HG03025 (cell line): ENCODE measurements at regions not wholly inside any gene's neighbourhood (a gene's known extent, or its start where the extent isn't known, plus 50 kb on each side); places are given as distances from the start of the nearest gene placed in this dataset.
"Not testable (repeated sequence)": the region's sequence is repeated elsewhere in the genome, so short reads cannot be mapped to it uniquely, and the experiment has no call there.

Experiments used
- ATAC-seq: cut with Tn5 transposase; IDR thresholded peaks from one replicate; pipeline ENCODE4 v1.9.1; 2021; ENCODE audit warnings: mild to moderate bottlenecking, moderate library complexity; ENCODE audit not compliant: unreplicated experiment, low FRiP score

GRCh38 chr11:42657169-42657568 is 654.6 kb upstream of the API5 start:
- no peak for ATAC-seq

DNA sequence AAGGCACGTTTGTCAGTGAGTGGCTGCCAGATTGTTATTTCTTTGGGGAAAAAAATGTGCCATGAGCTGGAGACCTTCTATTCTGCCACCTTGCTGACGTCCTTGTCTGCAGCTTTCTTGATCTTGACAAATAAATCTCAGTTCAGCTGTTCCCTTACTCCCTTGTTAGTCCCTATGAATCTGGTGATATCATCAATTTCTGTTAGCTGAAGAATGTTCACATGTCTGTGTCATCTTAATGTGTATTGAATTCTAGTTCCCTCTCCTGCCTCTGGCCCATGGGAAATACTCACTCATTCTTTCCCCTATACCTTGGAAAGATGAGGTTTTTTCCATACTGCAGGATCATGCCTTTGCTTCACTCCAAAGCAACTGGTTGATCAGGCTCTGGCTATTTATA is 649.9 kb upstream of the API5 start:
- no peak for ATAC-seq

- no peak for ATAC-seq
Observed at GRCh38 chr11:42669248-42669976, 642.4 kb upstream of the API5 start.

- ATAC-seq = no peak
Observed at GRCh38 chr11:42674436-42674835, 637.4 kb upstream of the API5 start.

- no peak for ATAC-seq
Observed at GRCh38 chr11:42707541-42707940, 604.3 kb upstream of the API5 start.

DNA sequence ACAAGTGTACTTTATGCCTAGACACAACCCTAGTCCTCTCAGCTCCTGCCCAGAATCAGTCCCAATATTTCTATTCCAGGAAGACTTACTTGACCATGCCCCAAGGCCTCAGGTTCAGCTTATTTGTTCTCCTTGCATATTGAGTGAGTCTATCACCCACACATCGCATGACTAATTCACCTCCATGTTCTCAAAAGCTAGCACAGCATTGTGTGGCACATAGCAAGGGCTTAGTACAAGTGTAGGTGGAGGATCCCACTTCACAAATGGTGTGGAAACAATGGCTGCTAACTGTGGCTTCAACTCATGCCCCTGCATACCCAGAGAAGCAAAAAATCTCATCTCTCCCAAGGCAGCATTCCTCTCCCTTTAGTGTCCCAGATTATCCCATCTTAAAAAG is 602.6 kb upstream of the API5 start:
- ATAC-seq = no peak

GRCh38 chr11:42713279-42713678 is 598.5 kb upstream of the API5 start:
- ATAC-seq = no peak

GRCh38 chr11:42713753-42714152 is 598.0 kb upstream of the API5 start:
- ATAC-seq = no peak

GRCh38 chr11:42720716-42721563 is 590.9 kb upstream of the API5 start:
- ATAC-seq = no peak

DNA sequence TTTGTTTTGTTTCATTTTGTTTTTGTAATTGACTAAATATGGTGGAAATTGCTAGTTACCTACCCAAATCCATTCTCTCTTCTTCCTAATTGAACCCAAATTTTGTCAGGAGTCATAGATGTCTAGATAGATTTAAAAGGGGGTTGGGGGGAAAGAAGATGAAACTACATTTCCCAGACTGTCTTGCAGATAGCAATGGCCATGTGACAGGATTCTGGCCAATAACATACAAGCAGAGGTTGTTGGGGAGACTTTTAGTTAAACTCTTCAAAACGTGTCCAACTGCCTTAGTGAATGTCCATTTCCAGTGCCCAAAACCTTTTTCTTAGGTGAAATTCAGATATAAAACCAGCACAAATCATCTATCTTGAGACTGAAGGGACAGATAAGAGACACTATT is 583.9 kb upstream of the API5 start:
- ATAC-seq = no peak

GRCh38 chr11:42762348-42762747 is 549.4 kb upstream of the API5 start:
- no peak for ATAC-seq

DNA sequence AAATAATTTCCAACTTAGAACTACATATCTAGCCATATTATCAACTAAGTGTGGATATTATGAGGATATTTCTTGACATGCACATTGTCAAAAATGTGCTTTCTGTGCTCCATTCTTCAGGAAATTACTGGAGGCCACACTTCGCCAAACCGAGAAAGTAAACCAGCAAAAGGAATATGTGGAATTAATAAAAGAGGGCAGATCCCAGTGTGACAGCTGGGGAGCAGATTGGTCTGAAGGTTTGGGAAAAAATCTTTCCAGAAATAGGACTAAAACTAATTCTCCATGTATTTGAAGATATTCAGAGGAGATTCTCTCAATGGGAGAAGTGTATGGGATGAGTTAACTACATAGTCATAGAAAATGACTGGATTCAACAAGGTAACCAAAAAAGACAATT is 546.9 kb upstream of the API5 start:
- no peak for ATAC-seq

DNA sequence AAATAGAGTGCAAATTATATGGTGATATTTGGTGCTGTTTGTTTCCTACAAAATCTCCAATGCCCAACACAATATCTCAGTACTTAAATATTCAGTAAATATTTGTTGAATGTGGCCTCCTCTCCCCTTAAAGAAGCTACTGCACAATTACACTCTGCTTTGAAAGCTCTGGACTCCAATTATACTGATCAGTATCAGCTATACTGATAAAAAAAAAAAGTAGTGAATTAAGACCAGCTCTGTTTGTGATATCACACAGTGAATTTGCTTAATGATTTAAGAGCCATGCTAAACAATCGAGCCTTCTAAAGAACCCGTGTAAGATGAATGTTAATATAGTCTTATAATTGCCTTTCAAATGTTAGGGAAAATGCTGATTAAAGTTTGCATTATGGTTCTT is 543.2 kb upstream of the API5 start:
- ATAC-seq = no peak

- ATAC-seq = peak; percentile 77
Observed at GRCh38 chr11:42770444-42771065, 541.2 kb upstream of the API5 start.

DNA sequence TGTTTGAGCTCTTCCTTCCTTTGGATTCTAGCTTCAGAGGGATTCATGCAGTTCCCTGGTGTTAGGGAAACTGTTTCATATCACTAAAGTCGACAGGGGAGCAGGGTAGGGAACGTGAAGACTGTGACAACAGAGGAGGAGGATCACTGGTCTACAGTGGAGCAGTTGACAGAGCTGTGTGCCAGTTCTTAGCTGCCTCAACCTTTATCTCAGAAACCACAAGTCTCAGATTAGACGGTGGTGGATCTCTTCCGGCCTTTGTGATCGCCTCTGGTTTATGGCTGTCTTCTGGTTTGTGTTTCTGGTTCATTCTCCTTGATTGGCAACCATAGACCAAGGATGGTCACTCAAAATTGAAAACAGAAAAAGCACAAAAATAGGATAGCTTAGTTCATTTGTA is 538.9 kb upstream of the API5 start:
- ATAC-seq = no peak

GRCh38 chr11:42773729-42774128 is 538.1 kb upstream of the API5 start:
- ATAC-seq = no peak

DNA sequence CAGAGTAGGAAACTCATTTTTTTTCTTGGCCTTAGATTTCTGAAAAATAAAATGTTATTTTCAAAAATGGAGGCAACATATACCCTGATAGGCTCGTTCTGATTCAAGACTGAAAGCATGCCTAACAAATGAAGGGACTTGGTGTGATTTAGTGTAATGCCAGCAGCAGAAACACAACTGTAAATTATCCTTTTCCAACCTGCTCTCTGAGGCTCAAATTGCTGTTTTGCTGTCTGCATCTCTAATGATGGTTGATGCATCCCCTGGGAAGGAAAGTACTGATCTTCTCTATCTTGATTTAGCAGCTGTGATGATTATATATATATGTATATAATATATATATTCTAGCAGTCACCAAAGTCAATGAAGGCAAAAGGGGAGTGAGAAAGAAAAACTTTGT is 537.2 kb upstream of the API5 start:
- no peak for ATAC-seq

- ATAC-seq = no peak
Observed at GRCh38 chr11:42777776-42778175, 534.0 kb upstream of the API5 start.

- no peak for ATAC-seq
Observed at GRCh38 chr11:42778193-42778592, 533.6 kb upstream of the API5 start.

- ATAC-seq = no peak
Observed at GRCh38 chr11:42779555-42779954, 532.2 kb upstream of the API5 start.

DNA sequence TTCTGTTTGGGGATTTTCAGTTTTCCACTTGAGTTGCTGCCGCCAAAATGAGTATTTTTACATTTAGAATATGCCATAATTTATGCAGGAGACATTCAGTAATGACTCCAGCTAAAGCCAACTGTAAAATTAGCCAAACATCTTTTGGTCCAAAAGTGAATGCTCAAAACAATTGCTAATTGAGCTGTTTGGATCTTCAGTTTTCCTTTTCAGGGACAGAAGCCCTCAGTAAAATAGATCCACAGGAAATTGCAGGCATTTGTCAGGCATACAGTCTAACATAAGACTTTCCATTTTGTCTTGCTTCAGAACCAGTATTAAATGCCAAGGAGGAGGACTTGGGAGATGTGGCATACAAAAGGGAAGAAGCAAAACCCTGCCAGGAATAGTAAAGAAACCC is 524.8 kb upstream of the API5 start:
- ATAC-seq = no peak

- not testable (repeated sequence) for ATAC-seq
Observed at GRCh38 chr11:42795483-42795882, 516.3 kb upstream of the API5 start.
